ENCODE measurements at regions not wholly inside any gene's neighbourhood (a gene's known extent, or its start where the extent isn't known, plus 50 kb on each side); places are given as distances from the start of the nearest gene placed in this dataset.
A peak's percentile ranks its signal among the peaks of the same experiment; 100 is the strongest.
"Not testable (repeated sequence)": the region's sequence is repeated elsewhere in the genome, so short reads cannot be mapped to it uniquely, and the experiment has no call there.

GRCh38 chr18:21928925-21929324 is 188.3 kb downstream of the MIB1 start:
- DNase-seq, result no peak

- no peak for DNase-seq
Measured at GRCh38 chr18:21930177-21930576, 189.6 kb downstream of the MIB1 start.

GRCh38 chr18:21933931-21934765 is 193.6 kb downstream of the MIB1 start:
- DNase-seq, result no peak

- DNase-seq, result no peak
Measured at GRCh38 chr18:21934766-21935015, 194.1 kb downstream of the MIB1 start.

- no peak for DNase-seq
Measured at GRCh38 chr18:21943456-21943855, 202.9 kb downstream of the MIB1 start.

- no peak for DNase-seq
Measured at GRCh38 chr18:21949326-21950015, 208.9 kb downstream of the MIB1 start.

- peak; percentile 57 for DNase-seq
Measured at GRCh38 chr18:21955757-21956652, 213.4 kb upstream of the GATA6 start.

- no peak for DNase-seq
Measured at GRCh38 chr18:21958263-21958662, 211.1 kb upstream of the GATA6 start.

- no peak for DNase-seq
Measured at GRCh38 chr18:21958707-21959450, 210.5 kb upstream of the GATA6 start.

GRCh38 chr18:21960189-21960588 is 209.2 kb upstream of the GATA6 start:
- DNase-seq, result no peak

- no peak for DNase-seq
Measured at GRCh38 chr18:21963336-21963735, 206.1 kb upstream of the GATA6 start.

- DNase-seq, result no peak
Measured at GRCh38 chr18:21968338-21968737, 201.1 kb upstream of the GATA6 start.

GRCh38 chr18:21972281-21972680 is 197.1 kb upstream of the GATA6 start:
- DNase-seq, result no peak

- not testable (repeated sequence) for DNase-seq
Measured at GRCh38 chr18:21975954-21976353, 193.4 kb upstream of the GATA6 start.

GRCh38 chr18:21978546-21979170 is 190.7 kb upstream of the GATA6 start:
- DNase-seq, result no peak

GRCh38 chr18:21979171-21979560 is 190.2 kb upstream of the GATA6 start:
- no peak for DNase-seq

GRCh38 chr18:21979759-21980158 is 189.6 kb upstream of the GATA6 start:
- DNase-seq, result no peak

GRCh38 chr18:21980744-21981143 is 188.6 kb upstream of the GATA6 start:
- no peak for DNase-seq

- not testable (repeated sequence) for DNase-seq
Measured at GRCh38 chr18:21981489-21981888, 187.9 kb upstream of the GATA6 start.

GRCh38 chr18:21991081-21991534 is 178.3 kb upstream of the GATA6 start:
- no peak for DNase-seq

GRCh38 chr18:21991886-21992285 is 177.5 kb upstream of the GATA6 start:
- DNase-seq, result no peak

- no peak for DNase-seq
Measured at GRCh38 chr18:21996351-21996826, 173.0 kb upstream of the GATA6 start.

All from left hindlimb (tissue), 1 donor.